ENCODE measurements at regions not wholly inside any gene's neighbourhood (a gene's known extent, or its start where the extent isn't known, plus 50 kb on each side); places are given as distances from the start of the nearest gene placed in this dataset.

DNA sequence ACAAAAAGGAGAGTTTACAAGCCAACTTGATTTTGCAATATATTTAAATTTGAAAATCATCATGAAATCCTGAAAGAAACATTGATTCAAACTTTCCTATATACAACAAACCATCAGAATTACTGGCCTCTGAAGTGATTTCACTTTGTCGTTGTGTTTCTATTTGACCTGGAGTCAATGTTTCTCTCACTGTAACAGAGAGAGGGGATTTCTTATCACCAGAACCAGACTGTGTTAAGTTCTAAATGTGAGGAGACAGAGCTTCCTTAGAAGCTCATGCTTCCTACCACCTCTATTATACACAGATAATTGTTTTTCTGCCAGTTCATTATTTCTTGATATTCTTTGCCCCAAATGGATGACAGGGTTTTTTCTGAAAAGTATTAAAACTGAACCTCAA, 245.0 kb upstream of the RND3 start:
- TF ChIP-seq GATA3 (IDR thresholded peaks at IDR 0.05; ENCODE audit: low read depth, low read length) (no peak), GATA2 (IDR thresholded peaks at IDR 0.05; ENCODE audit: low read depth, low read length) (no peak)

All from SH-SY5Y (cell line).